SK-N-SH (cell line): ENCODE measurements at regions not wholly inside any gene's neighbourhood (a gene's known extent, or its start where the extent isn't known, plus 50 kb on each side); places are given as distances from the start of the nearest gene placed in this dataset.

ENCODE experiments used
- CTCF ChIA-PET: fragments of 300-600, 350-600 bp; formaldehyde crosslinking; extraction: SDS; loops from one replicate; lab custom pipeline; 2021; lab: Yijun Ruan, JAX
- POLR2A ChIA-PET: fragments of 350-600 bp; sonication (Branson Sonifier 250); formaldehyde crosslinking; extraction: SDS; loops from one replicate; lab custom pipeline; 2020; ENCODE audit warnings: antibody characterized with exemption, inconsistent platforms; lab: Yijun Ruan, JAX
- DNase-seq: peaks from one replicate; pipeline ENCODE4 v3.0.0; 2012
- H2AFZ ChIP-seq: fragments of 200-600 bp; sonication (generic); 2 replicates; pipeline ENCODE4 v1.8.1; 2016; ENCODE audit warnings: antibody characterized with exemption, mild to moderate bottlenecking, low read depth
- H3F3A ChIP-seq: fragments of 200-600 bp; sonication (generic); replicated peaks from 2 replicates; pipeline ENCODE3; 2016; ENCODE audit warnings: antibody characterized with exemption, mild to moderate bottlenecking; ENCODE audit not compliant: insufficient read depth
- H3K27ac ChIP-seq, 2 experiments: fragments of 200-500 bp in 1 of 2; fragments of 200-600 bp in 1 of 2; sonication (Bioruptor generic) in 1 of 2; sonication (generic), shearing (Covaris generic) in 1 of 2; 2 replicates each; pipeline versions ENCODE4 v1.5.1 to v1.6.1; 2014 to 2016; ENCODE audit warnings: low read depth in 2 of 2, inconsistent platforms in 1 of 2, low read length in 1 of 2, mild to moderate bottlenecking in 1 of 2, mixed read lengths in 1 of 2
- H3K27me3 ChIP-seq: fragments of 200-600 bp; sonication (generic), shearing (Covaris generic); 2 replicates; pipeline ENCODE4 v1.6.1; 2016; ENCODE audit warnings: mixed run types; ENCODE audit not compliant: insufficient read depth
- H3K36me3 ChIP-seq, 2 experiments: fragments of 200-500 bp in 1 of 2; fragments of 200-600 bp in 1 of 2; sonication (Bioruptor generic) in 1 of 2; sonication (generic) in 1 of 2; replicated peaks in 1 of 2; 2 replicates each; pipeline versions ENCODE3 to v1.5.1; 2014 to 2016; ENCODE audit warnings: low read length in 1 of 2, mild to moderate bottlenecking in 1 of 2; ENCODE audit not compliant: insufficient read depth in 2 of 2, control insufficient read depth in 1 of 2
- H3K4me1 ChIP-seq, 2 experiments: fragments of 200-500 bp in 1 of 2; fragments of 200-600 bp in 1 of 2; sonication (Bioruptor generic) in 1 of 2; sonication (generic), shearing (Covaris generic) in 1 of 2; 2 replicates each; pipeline versions ENCODE4 v1.5.1 to v1.6.1; 2014 to 2016; ENCODE audit warnings: low read depth in 1 of 2, low read length in 1 of 2, mixed run types in 1 of 2; ENCODE audit not compliant: insufficient read depth in 2 of 2, control insufficient read depth in 1 of 2
- H3K4me2 ChIP-seq: fragments of 200-600 bp; sonication (generic), shearing (Covaris generic); 2 replicates; pipeline ENCODE4 v1.6.1; 2017; ENCODE audit warnings: mixed run types
- H3K4me3 ChIP-seq, 2 experiments: fragments of 200-500 bp in 1 of 2; fragments of 200-600 bp in 1 of 2; sonication (Bioruptor generic) in 1 of 2; sonication (generic), shearing (Covaris generic) in 1 of 2; 2 replicates each; pipeline versions ENCODE4 v1.5.1 to v1.8.1; 2014 to 2016; ENCODE audit warnings: low read depth in 2 of 2, inconsistent platforms in 1 of 2, low read length in 1 of 2, mild to moderate bottlenecking in 1 of 2, mixed read lengths in 1 of 2, moderate library complexity in 1 of 2
- H3K79me2 ChIP-seq: fragments of 200-600 bp; sonication (generic); 2 replicates; pipeline ENCODE4 v1.8.1; 2017; ENCODE audit warnings: mild to moderate bottlenecking; ENCODE audit not compliant: insufficient read depth
- H3K9ac ChIP-seq: fragments of 200-600 bp; sonication (generic); 2 replicates; pipeline ENCODE4 v1.6.1; 2017; ENCODE audit warnings: mixed run types
- H3K9me2 ChIP-seq: fragments of 200-600 bp; sonication (generic); 2 replicates; pipeline ENCODE4 v1.6.1; 2017; ENCODE audit warnings: mixed run types
- H3K9me3 ChIP-seq: fragments of 200-600 bp; sonication (generic); 2 replicates; pipeline ENCODE4 v1.6.1; 2017; ENCODE audit warnings: mixed run types, mild to moderate bottlenecking, moderate library complexity
- H4K20me1 ChIP-seq: fragments of 200-600 bp; sonication (generic); 2 replicates; pipeline ENCODE4 v1.6.1; 2017; ENCODE audit warnings: mild to moderate bottlenecking, mixed run types; ENCODE audit not compliant: insufficient read depth
- ELF1 ChIP-seq: IDR thresholded peaks from 2 replicates; pipeline ENCODE4 v1.4.0; 2012
- EP300 ChIP-seq, 2 experiments: IDR thresholded peaks; 2 replicates each; pipeline versions ENCODE4 v1.4.0 to v1.6.1; 2012; ENCODE audit warnings: borderline replicate concordance in 1 of 2, low read depth in 1 of 2, low read length in 1 of 2
- FOXM1 ChIP-seq: IDR thresholded peaks from 2 replicates; pipeline ENCODE4 v1.4.0; 2012; ENCODE audit warnings: low read depth, mild to moderate bottlenecking
- GABPA ChIP-seq: IDR thresholded peaks from 2 replicates; pipeline ENCODE4 v1.4.0; 2012; ENCODE audit warnings: low read depth, mild to moderate bottlenecking
- GATA2 ChIP-seq: sonication (generic); formaldehyde crosslinking; IDR thresholded peaks from 2 replicates; pipeline ENCODE4 v1.5.0; 2020; ENCODE audit warnings: mild to moderate bottlenecking, missing genetic modification reagents
- JUND ChIP-seq: IDR thresholded peaks from 2 replicates; pipeline ENCODE4 v1.4.0; 2012
- NFIC ChIP-seq: IDR thresholded peaks from 2 replicates; pipeline ENCODE4 v1.4.0; 2012; ENCODE audit warnings: borderline replicate concordance
- POLR2AphosphoS5 ChIP-seq: IDR thresholded peaks from 2 replicates; pipeline ENCODE4 v1.6.1; 2012; ENCODE audit warnings: low read depth, low read length
- RAD21 ChIP-seq: IDR thresholded peaks from 2 replicates; pipeline ENCODE4 v1.6.1; 2012; ENCODE audit warnings: mild to moderate bottlenecking, low read length
- RCOR1 ChIP-seq: fragments of 150-350 bp; IDR thresholded peaks from 2 replicates; pipeline ENCODE4 v1.6.1; 2017; ENCODE audit warnings: antibody characterized with exemption, low read length
- RXRA ChIP-seq: IDR thresholded peaks from 2 replicates; pipeline ENCODE4 v1.4.0; 2012; ENCODE audit warnings: low read depth, mild to moderate bottlenecking, borderline replicate concordance
- SIN3A ChIP-seq: IDR thresholded peaks from 2 replicates; pipeline ENCODE4 v1.6.1; 2012; ENCODE audit warnings: low read depth, mild to moderate bottlenecking, low read length, moderate library complexity, borderline replicate concordance
- TCF12 ChIP-seq: IDR thresholded peaks from 2 replicates; pipeline ENCODE4 v1.4.0; 2012
- YY1 ChIP-seq: IDR thresholded peaks from 2 replicates; pipeline ENCODE4 v1.4.0; 2012; ENCODE audit warnings: low read depth, mild to moderate bottlenecking
- WGBS: methylation state at CpG from one replicate; pipeline ENCODE4 v1.1.6; 2017; ENCODE audit warnings: low lambda C conversion rate; 5-methylcytosine and 5-hydroxymethylcytosine counted together
- TF ChIP-seq, protein P1 (sequence below): IDR thresholded peaks from 2 replicates; pipeline ENCODE4 v1.4.0; 2012; ENCODE audit warnings: low read depth
- TF ChIP-seq, protein P2 (sequence below): IDR thresholded peaks from 2 replicates; pipeline ENCODE4 v1.6.1; 2012; ENCODE audit warnings: mild to moderate bottlenecking, low read depth, low read length, moderate library complexity

DNA sequence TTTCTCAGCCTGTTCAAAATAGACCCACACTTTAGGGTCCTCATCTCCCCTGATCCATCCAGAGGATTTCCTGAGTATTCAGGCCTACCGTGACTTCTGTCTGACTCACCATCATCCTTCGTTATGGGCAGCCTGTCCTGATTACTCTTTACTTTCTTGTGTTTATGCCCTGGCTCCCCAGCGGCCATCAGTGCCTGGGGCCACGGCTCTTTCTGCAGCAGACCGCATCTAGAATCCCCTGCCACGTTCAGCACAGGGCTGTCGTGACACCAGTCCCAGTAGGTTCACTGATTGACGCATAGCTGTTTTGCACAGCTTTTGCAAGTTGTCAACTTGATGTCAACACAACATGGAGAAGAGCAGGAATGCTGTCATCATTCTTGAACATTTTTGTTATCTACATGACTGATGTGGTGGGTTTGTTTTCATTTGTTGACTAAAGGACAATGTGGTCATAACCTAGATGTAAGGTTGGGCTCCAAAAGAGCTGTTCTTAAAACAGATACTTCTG lies 225.6 kb downstream of the HAUS1 start:
- H3K9me2 ChIP-seq, result no peaks in the 10 kb centered on the region
- H3K79me2 ChIP-seq, result no peaks in the 10 kb centered on the region
- H2AFZ ChIP-seq, result no peak overlapping the region
- H3K4me3 ChIP-seq, result no peak overlapping the region
- DNase-seq, result no peak
- CTCF ChIA-PET, result interaction anchor here (1.2 kb wide), 1 partner anchor 48 kb away, joined by 6 read pairs; no protein-coding TSS in a partner anchor
- H3K4me1 ChIP-seq, result peaks cover 0 to 14% of the 10 kb centered on the region in 2 experiments; a peak in 2 of 4 replicates
- POLR2A ChIA-PET, result no interaction called here
- TF ChIP-seq YY1 (no peak), GATA2 (CRISPR knock-in tag) (no peak), RXRA (no peak), EP300 (IDR thresholded peaks at IDR 0.05; ENCODE audit: borderline replicate concordance in 1 of 2, low read depth in 1 of 2, low read length in 1 of 2) (no peak)
- no peak overlapping the region for H3K27ac ChIP-seq
- H3K36me3 ChIP-seq, result no peaks in the 10 kb centered on the region
- H4K20me1 ChIP-seq, result no peaks in the 10 kb centered on the region
- WGBS, result 73% methylated on average over 8 of the region's 8 CpGs
- peaks cover 6% of the 10 kb centered on the region; the same call in 1 of the 2 replicates for H3K27me3 ChIP-seq
- no peaks in the 10 kb centered on the region for H3K9me3 ChIP-seq
- H3K4me2 ChIP-seq, result no peak overlapping the region
- no peak overlapping the region for H3K9ac ChIP-seq
- H3F3A ChIP-seq, result no peaks in the 10 kb centered on the region

DNA sequence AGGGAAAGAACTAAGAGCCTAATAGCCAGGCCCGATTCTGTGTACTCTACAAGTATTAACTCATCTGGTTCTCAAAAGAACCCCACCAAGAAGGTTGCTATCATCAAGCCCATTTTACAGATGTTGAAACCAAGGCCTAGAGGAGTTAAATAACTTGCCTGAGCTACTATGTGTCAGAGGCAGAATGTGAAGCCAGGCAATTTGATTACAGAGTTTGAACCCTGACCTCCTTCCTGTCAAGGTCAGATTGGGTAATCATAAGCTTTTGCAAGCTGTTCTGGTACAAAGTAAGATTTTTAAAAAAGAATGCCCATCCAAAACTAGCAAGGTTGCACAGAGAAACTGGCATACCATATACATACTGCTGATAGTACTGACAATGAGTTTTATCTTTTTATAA lies 227.1 kb downstream of the HAUS1 start:
- no peak for DNase-seq
- H3K9me3 ChIP-seq, result no peaks in the 10 kb centered on the region
- no peak overlapping the region for H2AFZ ChIP-seq
- H3K4me1 ChIP-seq, result peaks cover 6 to 21% of the 10 kb centered on the region in 2 experiments; a peak in 3 of 4 replicates
- no peaks in the 10 kb centered on the region for H3K36me3 ChIP-seq
- no peaks in the 10 kb centered on the region for H3K9me2 ChIP-seq
- CTCF ChIA-PET, result interaction anchor here (0.8 to 1.1 kb wide), 2 partner anchors 50 to 292 kb away, joined by 3 to 4 read pairs; no protein-coding TSS in a partner anchor
- H3F3A ChIP-seq, result no peaks in the 10 kb centered on the region
- no peaks in the 10 kb centered on the region for H3K79me2 ChIP-seq
- TF ChIP-seq, protein P1, sequence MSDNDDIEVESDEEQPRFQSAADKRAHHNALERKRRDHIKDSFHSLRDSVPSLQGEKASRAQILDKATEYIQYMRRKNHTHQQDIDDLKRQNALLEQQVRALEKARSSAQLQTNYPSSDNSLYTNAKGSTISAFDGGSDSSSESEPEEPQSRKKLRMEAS, result no peak
- TF ChIP-seq, protein P2, sequence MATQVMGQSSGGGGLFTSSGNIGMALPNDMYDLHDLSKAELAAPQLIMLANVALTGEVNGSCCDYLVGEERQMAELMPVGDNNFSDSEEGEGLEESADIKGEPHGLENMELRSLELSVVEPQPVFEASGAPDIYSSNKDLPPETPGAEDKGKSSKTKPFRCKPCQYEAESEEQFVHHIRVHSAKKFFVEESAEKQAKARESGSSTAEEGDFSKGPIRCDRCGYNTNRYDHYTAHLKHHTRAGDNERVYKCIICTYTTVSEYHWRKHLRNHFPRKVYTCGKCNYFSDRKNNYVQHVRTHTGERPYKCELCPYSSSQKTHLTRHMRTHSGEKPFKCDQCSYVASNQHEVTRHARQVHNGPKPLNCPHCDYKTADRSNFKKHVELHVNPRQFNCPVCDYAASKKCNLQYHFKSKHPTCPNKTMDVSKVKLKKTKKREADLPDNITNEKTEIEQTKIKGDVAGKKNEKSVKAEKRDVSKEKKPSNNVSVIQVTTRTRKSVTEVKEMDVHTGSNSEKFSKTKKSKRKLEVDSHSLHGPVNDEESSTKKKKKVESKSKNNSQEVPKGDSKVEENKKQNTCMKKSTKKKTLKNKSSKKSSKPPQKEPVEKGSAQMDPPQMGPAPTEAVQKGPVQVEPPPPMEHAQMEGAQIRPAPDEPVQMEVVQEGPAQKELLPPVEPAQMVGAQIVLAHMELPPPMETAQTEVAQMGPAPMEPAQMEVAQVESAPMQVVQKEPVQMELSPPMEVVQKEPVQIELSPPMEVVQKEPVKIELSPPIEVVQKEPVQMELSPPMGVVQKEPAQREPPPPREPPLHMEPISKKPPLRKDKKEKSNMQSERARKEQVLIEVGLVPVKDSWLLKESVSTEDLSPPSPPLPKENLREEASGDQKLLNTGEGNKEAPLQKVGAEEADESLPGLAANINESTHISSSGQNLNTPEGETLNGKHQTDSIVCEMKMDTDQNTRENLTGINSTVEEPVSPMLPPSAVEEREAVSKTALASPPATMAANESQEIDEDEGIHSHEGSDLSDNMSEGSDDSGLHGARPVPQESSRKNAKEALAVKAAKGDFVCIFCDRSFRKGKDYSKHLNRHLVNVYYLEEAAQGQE, result no peak
- TF ChIP-seq GATA2 (CRISPR knock-in tag) (no peak), JUND (no peak), RCOR1 (no peak), POLR2AphosphoS5 (no peak), RAD21 (no peak), NFIC (no peak), FOXM1 (no peak), YY1 (no peak), GABPA (no peak), ELF1 (no peak), SIN3A (no peak), TCF12 (no peak), RXRA (no peak)
- peaks cover 6% of the 10 kb centered on the region; the same call in 1 of the 2 replicates for H3K27me3 ChIP-seq
- no peak overlapping the region for H3K9ac ChIP-seq
- H3K27ac ChIP-seq, result no peak overlapping the region
- WGBS, result 89% methylated on average over 1 of the region's 1 CpG
- no peaks in the 10 kb centered on the region for H4K20me1 ChIP-seq
- H3K4me3 ChIP-seq, result no peak overlapping the region
- H3K4me2 ChIP-seq, result no peak overlapping the region
- POLR2A ChIA-PET, result no interaction called here
